Tibial artery (tissue), 4 donors: ENCODE measurements at regions not wholly inside any gene's neighbourhood (a gene's known extent, or its start where the extent isn't known, plus 50 kb on each side); places are given as distances from the start of the nearest gene placed in this dataset.
"Not testable (repeated sequence)": the region's sequence is repeated elsewhere in the genome, so short reads cannot be mapped to it uniquely, and the experiment has no call there.

Experiments used
- DNase-seq, 2 donors: peaks; one replicate each; pipeline ENCODE4 v3.0.0-alpha.2; 2019
- H3K27ac ChIP-seq, 2 donors: fragments of 200-600 bp; sonication (generic) in 1 of 2; 1 replicate in 1 of 2; 2 replicates in 1 of 2; pipeline ENCODE4 v1.5.1; 2018 to 2019; ENCODE audit warnings: mild to moderate bottlenecking in 1 of 2
- H3K27me3 ChIP-seq, 2 donors: fragments of 200-600 bp; sonication (generic) in 1 of 2; one replicate each; pipeline versions ENCODE4 v1.5.1 to v1.6.0; 2016 to 2019
- H3K36me3 ChIP-seq, 3 donors: fragments of 200-600 bp; sonication (generic) in 2 of 3; one replicate each; pipeline ENCODE4 v1.5.1; 2016 to 2019; ENCODE audit warnings: mild to moderate bottlenecking in 2 of 3
- H3K4me1 ChIP-seq, 4 donors: fragments of 200-600 bp; sonication (generic) in 2 of 4; 1 replicate in 3 of 4; 2 replicates in 1 of 4; pipeline ENCODE4 v1.5.1; 2016 to 2019
- H3K4me3 ChIP-seq, 2 donors: fragments of 200-600 bp; sonication (generic) in 1 of 2; 1 replicate in 1 of 2; 2 replicates in 1 of 2; pipeline ENCODE4 v1.5.1; 2018 to 2019; ENCODE audit warnings: mild to moderate bottlenecking in 2 of 2
- H3K9me3 ChIP-seq, 3 donors: fragments of 200-600 bp; sonication (generic) in 1 of 3; one replicate each; pipeline ENCODE4 v1.5.1; 2016 to 2019
- CTCF ChIP-seq, 2 experiments: fragments of 200-600 bp in 1 of 2; fragments of 450-650 bp in 1 of 2; IDR thresholded peaks; one replicate each; pipeline ENCODE4 v1.5.1; 2017 to 2019; ENCODE audit warnings: antibody characterized with exemption in 2 of 2, mild to moderate bottlenecking in 1 of 2, moderate library complexity in 1 of 2
- intact Hi-C: fragments of 100-400 bp; cut with DNase I; formaldehyde crosslinking; loops from one replicate; pipeline ENCODE4 v1.15.0; 2023; ENCODE audit warnings: low total_unique reads

DNA sequence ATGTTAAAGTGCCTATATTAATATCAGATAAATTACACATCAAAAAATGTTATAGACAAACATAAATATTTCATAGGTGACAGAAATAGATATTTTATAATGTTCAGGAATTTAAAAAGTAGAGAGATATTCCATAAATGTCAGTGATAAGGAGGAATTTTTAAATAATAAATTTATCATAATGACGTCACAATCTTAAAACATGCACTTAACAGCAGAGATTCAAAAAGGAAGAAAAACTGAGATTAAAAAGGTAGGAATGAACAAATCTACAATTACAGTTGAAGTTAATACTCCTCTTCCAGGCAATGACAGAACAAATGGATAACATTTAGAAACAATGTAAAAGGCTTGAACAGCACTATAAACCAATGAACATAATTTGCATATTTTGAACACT, 345.4 kb upstream of the NOX3 start:
- H3K4me3 ChIP-seq = no peak overlapping the region
- intact Hi-C loops = no loop called here
- no peaks in the 10 kb centered on the region for H3K4me1 ChIP-seq
- H3K27me3 ChIP-seq = no peaks in the 10 kb centered on the region
- DNase-seq = no peak
- H3K36me3 ChIP-seq = no peaks in the 10 kb centered on the region
- H3K9me3 ChIP-seq = no peaks in the 10 kb centered on the region
- no peak overlapping the region for H3K27ac ChIP-seq
- TF ChIP-seq CTCF (IDR thresholded peaks at IDR 0.05) = no peak

- H3K4me3 ChIP-seq, H3K4me1 ChIP-seq, H3K9me3 ChIP-seq, DNase-seq, H3K27ac ChIP-seq, H3K27me3 ChIP-seq, intact Hi-C loops, H3K36me3 ChIP-seq: not testable (repeated sequence)
These were observed 343.2 kb upstream of the NOX3 start for GRCh38 chr6:155798876-155799275.

DNA sequence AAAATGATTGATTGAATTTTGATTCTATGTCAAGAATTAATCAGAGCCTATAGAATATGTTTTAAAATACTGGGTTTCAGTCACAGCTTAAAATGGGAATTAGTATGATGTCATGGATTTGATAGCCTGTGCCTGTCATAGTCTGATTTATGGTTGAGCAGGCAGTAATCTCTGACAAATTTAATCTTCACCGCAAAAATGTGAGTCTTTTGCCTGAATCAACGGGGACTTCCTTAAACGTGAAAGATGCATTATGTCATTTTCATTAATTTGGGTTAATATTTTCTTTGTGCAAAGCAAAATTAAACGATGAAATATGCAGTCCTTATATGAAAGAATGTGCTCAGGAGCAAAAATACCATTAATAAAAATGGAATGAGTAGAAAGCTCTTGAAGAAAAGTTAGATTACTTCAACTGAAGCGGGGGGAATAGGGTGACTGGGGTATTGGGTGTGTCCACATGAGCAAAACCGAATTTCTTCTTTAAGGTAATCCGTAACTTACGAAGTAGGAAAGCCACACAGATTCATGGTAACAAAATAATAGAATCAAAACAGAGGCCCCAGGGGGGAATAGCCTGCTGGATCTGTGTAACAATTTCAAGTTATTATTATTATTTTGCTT, 339.6 kb upstream of the NOX3 start:
- no peak for TF ChIP-seq CTCF (IDR thresholded peaks at IDR 0.05)
- intact Hi-C loops = no loop called here

GRCh38 chr6:155791891-155792290, 336.3 kb upstream of the NOX3 start:
- Histone ChIP-seq H3K36me3 (no peaks in the 10 kb centered on the region), H3K27me3 (no peaks in the 10 kb centered on the region), H3K4me1 (no peaks in the 10 kb centered on the region), H3K9me3 (peaks cover 0 to 5% (median 0%) of the 10 kb centered on the region in 3 donors), H3K27ac (no peak overlapping the region), H3K4me3 (no peak overlapping the region)
- no peak for DNase-seq
- TF ChIP-seq CTCF (IDR thresholded peaks at IDR 0.05) = no peak
- intact Hi-C loops = no loop called here

More for the DNA sequence above, 339.6 kb upstream of the NOX3 start:
- no peak overlapping the region for H3K4me3 ChIP-seq
- H3K27me3 ChIP-seq = no peaks in the 10 kb centered on the region
- no peak overlapping the region for H3K27ac ChIP-seq
- no peak for DNase-seq
- no peaks in the 10 kb centered on the region for H3K36me3 ChIP-seq
- no peaks in the 10 kb centered on the region for H3K4me1 ChIP-seq
- H3K9me3 ChIP-seq = peaks cover 0 to 5% (median 0%) of the 10 kb centered on the region in 3 donors

DNA sequence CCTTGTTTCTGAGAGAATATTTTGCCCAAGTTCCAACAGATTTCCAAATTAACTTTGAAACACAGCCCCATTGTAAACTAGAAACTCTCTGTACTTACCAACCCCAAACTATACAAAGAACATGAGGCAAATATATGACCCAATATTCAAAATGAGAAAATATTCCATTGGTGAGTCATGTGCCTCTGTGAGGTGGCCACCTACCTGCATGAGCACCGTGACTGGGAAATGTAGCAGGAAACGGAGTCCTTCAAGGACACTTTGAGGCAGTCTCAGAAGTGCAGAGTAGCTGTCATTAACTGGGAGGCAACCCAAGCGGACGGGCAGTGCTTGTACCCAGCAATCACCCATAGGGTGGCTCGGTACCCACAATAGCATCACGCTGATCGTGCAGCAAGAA, 335.5 kb upstream of the NOX3 start:
- no peaks in the 10 kb centered on the region for H3K27me3 ChIP-seq
- peaks cover 0 to 5% (median 0%) of the 10 kb centered on the region in 3 donors for H3K9me3 ChIP-seq
- TF ChIP-seq CTCF (IDR thresholded peaks at IDR 0.05) = no peak
- no peak overlapping the region for H3K27ac ChIP-seq
- H3K36me3 ChIP-seq = no peaks in the 10 kb centered on the region
- intact Hi-C loops = no loop called here
- H3K4me3 ChIP-seq = no peak overlapping the region
- no peaks in the 10 kb centered on the region for H3K4me1 ChIP-seq
- no peak for DNase-seq

GRCh38 chr6:155787168-155787567, 331.5 kb upstream of the NOX3 start:
- Histone ChIP-seq H3K4me3 (no peak overlapping the region), H3K36me3 (no peaks in the 10 kb centered on the region), H3K4me1 (peaks cover 0 to 6% (median 0%) of the 10 kb centered on the region in 4 donors), H3K9me3 (no peaks in the 10 kb centered on the region), H3K27me3 (no peaks in the 10 kb centered on the region), H3K27ac (no peak overlapping the region)
- intact Hi-C loops = no loop called here
- no peak for TF ChIP-seq CTCF (IDR thresholded peaks at IDR 0.05)
- no peak for DNase-seq
